ENCODE measurements at regions not wholly inside any gene's neighbourhood (a gene's known extent, or its start where the extent isn't known, plus 50 kb on each side); places are given as distances from the start of the nearest gene placed in this dataset.
"Not testable (repeated sequence)": the region's sequence is repeated elsewhere in the genome, so short reads cannot be mapped to it uniquely, and the experiment has no call there.

GRCh38 chr11:29616611-29617010, 400.2 kb downstream of the KCNA4 start:
- no peak for DNase-seq

- DNase-seq: no peak
Measured at GRCh38 chr11:29612423-29612822, 404.4 kb downstream of the KCNA4 start.

- DNase-seq: no peak
Measured at GRCh38 chr11:29606330-29607031, 410.3 kb downstream of the KCNA4 start.

- DNase-seq: not testable (repeated sequence)
Measured at GRCh38 chr11:29600151-29600575, 416.7 kb downstream of the KCNA4 start.

- no peak for DNase-seq
Measured at GRCh38 chr11:29584342-29584741, 432.5 kb downstream of the KCNA4 start.

GRCh38 chr11:29578806-29579205, 438.0 kb downstream of the KCNA4 start:
- no peak for DNase-seq

GRCh38 chr11:29564486-29564885, 452.3 kb downstream of the KCNA4 start:
- DNase-seq: no peak

- no peak for DNase-seq
Measured at GRCh38 chr11:29562183-29562582, 454.6 kb downstream of the KCNA4 start.

- no peak for DNase-seq
Measured at GRCh38 chr11:29553990-29554389, 462.8 kb downstream of the KCNA4 start.

- no peak for DNase-seq
Measured at GRCh38 chr11:29538339-29539036, 478.3 kb downstream of the KCNA4 start.

- no peak for DNase-seq
Measured at GRCh38 chr11:29534836-29535235, 482.0 kb downstream of the KCNA4 start.

GRCh38 chr11:29530961-29531360, 485.9 kb downstream of the KCNA4 start:
- DNase-seq: no peak

- DNase-seq: peak in 1 of 2 donors; percentile 30
Measured at GRCh38 chr11:29527391-29527936, 489.4 kb downstream of the KCNA4 start.

GRCh38 chr11:29518389-29519174, 498.2 kb downstream of the KCNA4 start:
- peak in 1 of 2 donors; percentile 47 for DNase-seq

GRCh38 chr11:29511394-29511793, 505.4 kb downstream of the KCNA4 start:
- DNase-seq: no peak

- no peak for DNase-seq
Measured at GRCh38 chr11:29507376-29507775, 509.5 kb downstream of the KCNA4 start.

GRCh38 chr11:29495676-29496075, 521.2 kb downstream of the KCNA4 start:
- no peak for DNase-seq

GRCh38 chr11:29490938-29491337, 525.9 kb downstream of the KCNA4 start:
- DNase-seq: no peak

GRCh38 chr11:29486301-29486700, 530.5 kb downstream of the KCNA4 start:
- no peak for DNase-seq

GRCh38 chr11:29485641-29486040, 531.2 kb downstream of the KCNA4 start:
- no peak for DNase-seq

GRCh38 chr11:29484548-29484947, 532.3 kb downstream of the KCNA4 start:
- no peak for DNase-seq

- DNase-seq: no peak
Measured at GRCh38 chr11:29483831-29484230, 533.0 kb downstream of the KCNA4 start.

- DNase-seq: no peak
Measured at GRCh38 chr11:29482510-29482909, 534.3 kb downstream of the KCNA4 start.
